SU-DHL-6 (cell line): ENCODE measurements at regions not wholly inside any gene's neighbourhood (a gene's known extent, or its start where the extent isn't known, plus 50 kb on each side); places are given as distances from the start of the nearest gene placed in this dataset.

Experiments used
- H2AFZ ChIP-seq: fragments of 200-600 bp; sonication (generic); 2 replicates; pipeline ENCODE4 v1.6.1; 2014; ENCODE audit warnings: low read depth, mild to moderate bottlenecking, moderate library complexity, mixed read lengths, antibody characterized with exemption, low read length; ENCODE audit not compliant: severe bottlenecking
- H3F3A ChIP-seq: fragments of 200-600 bp; shearing (Covaris generic); 2 replicates; pipeline ENCODE4 v1.6.0; 2016; ENCODE audit warnings: antibody characterized with exemption, mild to moderate bottlenecking; ENCODE audit not compliant: insufficient read depth
- H3K27ac ChIP-seq: fragments of 200-600 bp; sonication (generic); 2 replicates; pipeline ENCODE4 v1.5.1; 2016; ENCODE audit warnings: low read depth, mild to moderate bottlenecking, low read length, moderate library complexity, mixed read lengths
- H3K27me3 ChIP-seq: fragments of 200-600 bp; sonication (generic), shearing (Covaris generic); 2 replicates; pipeline ENCODE4 v1.6.0; 2014; ENCODE audit warnings: mild to moderate bottlenecking, low read length
- H3K36me3 ChIP-seq: fragments of 200-600 bp; sonication (generic); 2 replicates; pipeline ENCODE4 v1.6.1; 2014; ENCODE audit warnings: mild to moderate bottlenecking, low read length, mixed read lengths
- H3K4me2 ChIP-seq: fragments of 300-600, 200-600 bp; shearing (Covaris generic), sonication (generic); 2 replicates; pipeline ENCODE4 v1.6.0; 2014; ENCODE audit warnings: low read length, low read depth, mild to moderate bottlenecking; ENCODE audit not compliant: poor library complexity, severe bottlenecking
- H3K4me3 ChIP-seq: fragments of 200-600 bp; sonication (generic); 2 replicates; pipeline ENCODE4 v1.5.1; 2014; ENCODE audit warnings: antibody characterized with exemption, low read length, mild to moderate bottlenecking, mixed read lengths; ENCODE audit not compliant: insufficient read depth, poor library complexity, severe bottlenecking
- H3K79me2 ChIP-seq: fragments of 200-600 bp; sonication (generic); 2 replicates; pipeline ENCODE4 v1.6.1; 2014; ENCODE audit warnings: mild to moderate bottlenecking, low read length, moderate library complexity; ENCODE audit not compliant: insufficient read depth
- H3K9ac ChIP-seq: fragments of 200-600 bp; sonication (generic); 2 replicates; pipeline ENCODE4 v1.7.0; 2014; ENCODE audit warnings: mild to moderate bottlenecking, low read length
- H3K9me2 ChIP-seq: fragments of 200-600 bp; sonication (generic); replicated peaks from 2 replicates; pipeline ENCODE4 v1.6.1; 2014; ENCODE audit warnings: low read length; ENCODE audit not compliant: insufficient read depth
- H3K9me3 ChIP-seq: fragments of 200-600 bp; sonication (generic); 2 replicates; pipeline ENCODE4 v1.6.1; 2014; ENCODE audit warnings: low read length, mixed read lengths; ENCODE audit not compliant: insufficient read depth
- H4K20me1 ChIP-seq: fragments of 200-600 bp; sonication (generic); 2 replicates; pipeline ENCODE4 v1.6.1; 2014; ENCODE audit warnings: low read depth, mild to moderate bottlenecking, antibody characterized with exemption, low read length, moderate library complexity, mixed read lengths
- EZH2phosphoT487 ChIP-seq: fragments of 200-600 bp; sonication (generic), shearing (Covaris generic); conservative IDR thresholded peaks from 2 replicates; pipeline ENCODE4 v1.6.1; 2018; ENCODE audit warnings: mild to moderate bottlenecking, antibody characterized with exemption, low read length, moderate library complexity, mixed read lengths
- TF ChIP-seq, protein P1 (sequence below): fragments of 200-600 bp; sonication (generic); IDR thresholded peaks from one replicate; pipeline ENCODE4 v1.5.1; 2017; ENCODE audit warnings: antibody characterized with exemption, mild to moderate bottlenecking, low read length, moderate library complexity; ENCODE audit not compliant: insufficient read depth, poor library complexity, severe bottlenecking

GRCh38 chr6:137601471-137601870 lies 107.3 kb upstream of the OLIG3 start:
- no peak overlapping the region for H3K4me2 ChIP-seq
- TF ChIP-seq EZH2phosphoT487 = no peak
- TF ChIP-seq, protein P1, sequence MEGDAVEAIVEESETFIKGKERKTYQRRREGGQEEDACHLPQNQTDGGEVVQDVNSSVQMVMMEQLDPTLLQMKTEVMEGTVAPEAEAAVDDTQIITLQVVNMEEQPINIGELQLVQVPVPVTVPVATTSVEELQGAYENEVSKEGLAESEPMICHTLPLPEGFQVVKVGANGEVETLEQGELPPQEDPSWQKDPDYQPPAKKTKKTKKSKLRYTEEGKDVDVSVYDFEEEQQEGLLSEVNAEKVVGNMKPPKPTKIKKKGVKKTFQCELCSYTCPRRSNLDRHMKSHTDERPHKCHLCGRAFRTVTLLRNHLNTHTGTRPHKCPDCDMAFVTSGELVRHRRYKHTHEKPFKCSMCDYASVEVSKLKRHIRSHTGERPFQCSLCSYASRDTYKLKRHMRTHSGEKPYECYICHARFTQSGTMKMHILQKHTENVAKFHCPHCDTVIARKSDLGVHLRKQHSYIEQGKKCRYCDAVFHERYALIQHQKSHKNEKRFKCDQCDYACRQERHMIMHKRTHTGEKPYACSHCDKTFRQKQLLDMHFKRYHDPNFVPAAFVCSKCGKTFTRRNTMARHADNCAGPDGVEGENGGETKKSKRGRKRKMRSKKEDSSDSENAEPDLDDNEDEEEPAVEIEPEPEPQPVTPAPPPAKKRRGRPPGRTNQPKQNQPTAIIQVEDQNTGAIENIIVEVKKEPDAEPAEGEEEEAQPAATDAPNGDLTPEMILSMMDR = no peak
- H3K4me3 ChIP-seq = no peak overlapping the region
- H4K20me1 ChIP-seq = no peaks in the 10 kb centered on the region
- no peak overlapping the region for H3K9ac ChIP-seq
- H3K9me3 ChIP-seq = no peaks in the 10 kb centered on the region
- H3K27ac ChIP-seq = no peak overlapping the region
- H3K27me3 ChIP-seq = no peaks in the 10 kb centered on the region
- H3K9me2 ChIP-seq = no peaks in the 10 kb centered on the region
- no peaks in the 10 kb centered on the region for H3F3A ChIP-seq
- no peak overlapping the region for H2AFZ ChIP-seq
- no peaks in the 10 kb centered on the region for H3K36me3 ChIP-seq
- H3K79me2 ChIP-seq = no peaks in the 10 kb centered on the region

DNA sequence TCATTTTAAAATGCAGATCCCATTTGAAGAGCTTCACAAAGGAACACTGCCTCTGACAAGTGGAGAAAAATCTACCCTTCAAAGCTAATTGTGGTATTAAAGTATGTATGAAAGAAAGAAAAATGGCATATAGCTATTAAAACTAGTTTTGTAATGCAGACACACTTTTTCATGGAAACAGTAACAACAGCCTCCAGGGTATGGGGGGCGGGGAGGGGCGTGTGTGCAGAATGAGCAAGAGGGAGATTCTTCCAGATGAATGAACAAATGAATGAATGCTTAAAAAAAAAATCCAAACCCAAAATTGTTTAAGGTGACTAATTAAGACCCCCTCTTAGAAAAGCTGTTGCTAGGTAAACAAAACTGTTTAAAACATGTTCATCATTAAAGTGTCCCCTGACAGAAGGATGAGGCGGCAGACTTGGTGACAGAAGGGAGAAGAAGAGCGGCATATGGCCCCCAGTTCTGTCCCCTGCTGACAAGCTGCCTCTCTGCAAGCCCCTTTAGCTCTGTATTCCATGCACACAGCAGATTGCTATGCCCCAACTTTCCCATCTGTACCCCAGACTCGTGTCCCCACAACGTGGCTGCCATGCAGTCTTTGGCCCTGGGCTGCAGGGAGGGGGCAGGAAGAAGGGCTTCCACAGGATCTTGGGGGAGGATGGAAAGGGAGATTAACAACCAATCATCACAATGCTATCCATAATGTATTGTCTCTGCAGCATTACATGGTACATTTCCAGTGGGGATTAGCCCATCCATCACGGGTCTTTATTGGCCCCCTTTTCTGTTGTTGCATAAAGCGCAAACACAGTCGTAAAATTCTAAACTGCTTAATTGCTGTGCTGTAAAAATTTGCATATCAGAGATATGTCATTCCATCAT lies 108.4 kb upstream of the OLIG3 start:
- H3K27me3 ChIP-seq = no peaks in the 10 kb centered on the region
- no peak for TF ChIP-seq EZH2phosphoT487
- TF ChIP-seq, protein P1 = no peak
- no peaks in the 10 kb centered on the region for H3F3A ChIP-seq
- no peak overlapping the region for H3K4me2 ChIP-seq
- H3K79me2 ChIP-seq = no peaks in the 10 kb centered on the region
- no peak overlapping the region for H2AFZ ChIP-seq
- H3K9ac ChIP-seq = no peak overlapping the region
- no peaks in the 10 kb centered on the region for H4K20me1 ChIP-seq
- H3K9me2 ChIP-seq = no peaks in the 10 kb centered on the region
- H3K4me3 ChIP-seq = no peak overlapping the region
- no peak overlapping the region for H3K27ac ChIP-seq
- H3K36me3 ChIP-seq = no peaks in the 10 kb centered on the region
- no peaks in the 10 kb centered on the region for H3K9me3 ChIP-seq

DNA sequence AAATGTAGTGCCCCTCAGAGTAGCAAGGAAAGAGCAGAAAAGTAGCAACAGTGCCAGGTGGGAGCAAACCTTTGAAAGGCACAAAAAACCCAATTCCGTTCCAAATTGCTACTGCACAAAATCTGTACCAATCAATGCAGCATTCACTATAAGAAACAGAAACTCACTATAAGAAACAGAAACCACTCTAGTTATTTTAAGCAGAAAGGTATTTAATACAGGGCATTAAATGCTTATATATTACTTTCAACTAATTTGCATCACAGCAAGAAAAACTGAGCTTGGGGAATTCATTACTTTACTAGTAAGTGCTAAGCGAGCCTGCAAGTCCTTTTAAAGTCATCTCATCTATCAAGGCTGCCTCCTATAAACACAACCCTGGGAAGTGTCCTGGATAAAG lies 116.5 kb upstream of the OLIG3 start:
- H3K27me3 ChIP-seq = no peaks in the 10 kb centered on the region
- no peaks in the 10 kb centered on the region for H3K9me3 ChIP-seq
- no peaks in the 10 kb centered on the region for H3F3A ChIP-seq
- no peak overlapping the region for H3K4me2 ChIP-seq
- no peaks in the 10 kb centered on the region for H3K9me2 ChIP-seq
- no peak overlapping the region for H3K4me3 ChIP-seq
- H3K27ac ChIP-seq = no peak overlapping the region
- H2AFZ ChIP-seq = no peak overlapping the region
- TF ChIP-seq EZH2phosphoT487 = no peak
- TF ChIP-seq, protein P1 = no peak
- H3K79me2 ChIP-seq = no peaks in the 10 kb centered on the region
- no peaks in the 10 kb centered on the region for H3K36me3 ChIP-seq
- no peak overlapping the region for H3K9ac ChIP-seq
- H4K20me1 ChIP-seq = no peaks in the 10 kb centered on the region
